Keratinocyte (primary cell): ENCODE measurements at regions not wholly inside any gene's neighbourhood (a gene's known extent, or its start where the extent isn't known, plus 50 kb on each side); places are given as distances from the start of the nearest gene placed in this dataset.

ENCODE experiments used
- DNase-seq: peaks from one replicate; pipeline ENCODE4 v3.0.0-alpha.2; 2011; ENCODE audit warnings: low read depth, missing footprints, low spot score
- FAIRE-seq: peaks from 2 replicates; lab custom pipeline; 2011; peaks lifted over from hg19 to GRCh38; lab: Jason Lieb, UNC
- H2AFZ ChIP-seq: 2 replicates; pipeline ENCODE4 v1.6.0; 2012; ENCODE audit warnings: low read length, control low read depth, inconsistent platforms; ENCODE audit not compliant: control insufficient read depth
- H3K27ac ChIP-seq: 2 replicates; pipeline ENCODE4 v1.5.1; 2011; ENCODE audit warnings: low read length; ENCODE audit not compliant: control insufficient read depth, insufficient read depth
- H3K27me3 ChIP-seq: 3 replicates; pipeline ENCODE4 v1.6.0; 2011; ENCODE audit warnings: low read length; ENCODE audit not compliant: control insufficient read depth, insufficient read depth; ENCODE audit errors: extremely low read depth
- H3K36me3 ChIP-seq, 2 experiments: 2 replicates in 1 of 2; 3 replicates in 1 of 2; pipeline ENCODE4 v1.5.1; 2011; ENCODE audit warnings: low read length in 2 of 2, mild to moderate bottlenecking in 1 of 2; ENCODE audit not compliant: control insufficient read depth in 2 of 2, insufficient read depth in 2 of 2; ENCODE audit errors: extremely low read depth in 1 of 2
- H3K4me1 ChIP-seq: 3 replicates; pipeline ENCODE4 v1.5.1; 2011; ENCODE audit warnings: low read length; ENCODE audit not compliant: control insufficient read depth, insufficient read depth; ENCODE audit errors: extremely low read depth
- H3K4me2 ChIP-seq: 3 replicates; pipeline ENCODE4 v1.6.0; 2011; ENCODE audit warnings: low read depth, low read length; ENCODE audit not compliant: control insufficient read depth, insufficient read depth; ENCODE audit errors: extremely low read depth
- H3K4me3 ChIP-seq, 3 experiments: fragments of 200-600 bp in 1 of 3; sonication (generic) in 1 of 3; 2 replicates in 2 of 3; 3 replicates in 1 of 3; pipeline ENCODE4 v1.5.1; 2011 to 2016; ENCODE audit warnings: low read length in 3 of 3, mild to moderate bottlenecking in 3 of 3, control low read depth in 2 of 3, inconsistent platforms in 1 of 3, low read depth in 1 of 3, mixed read lengths in 1 of 3, mixed run types in 1 of 3, moderate library complexity in 1 of 3; ENCODE audit not compliant: control insufficient read depth in 2 of 3, insufficient read depth in 2 of 3; ENCODE audit errors: extremely low read depth in 1 of 3
- H3K79me2 ChIP-seq: 2 replicates; pipeline ENCODE4 v1.6.0; 2012; ENCODE audit warnings: low read length; ENCODE audit not compliant: control insufficient read depth, insufficient read depth
- H3K9ac ChIP-seq: 3 replicates; pipeline ENCODE4 v1.6.0; 2011; ENCODE audit warnings: low read length; ENCODE audit not compliant: control insufficient read depth, insufficient read depth; ENCODE audit errors: extremely low read depth
- H3K9me1 ChIP-seq: 3 replicates; pipeline ENCODE4 v1.6.0; 2011; ENCODE audit warnings: low read length; ENCODE audit not compliant: control insufficient read depth, insufficient read depth; ENCODE audit errors: extremely low read depth
- H3K9me3 ChIP-seq: 2 replicates; pipeline ENCODE4 v1.5.1; 2012; ENCODE audit warnings: low read depth, low read length; ENCODE audit not compliant: control insufficient read depth
- H4K20me1 ChIP-seq: 3 replicates; pipeline ENCODE4 v1.6.0; 2011; ENCODE audit warnings: low read length; ENCODE audit not compliant: control insufficient read depth, insufficient read depth; ENCODE audit errors: extremely low read depth
- CTCF ChIP-seq, 3 experiments: IDR thresholded peaks in 1 of 3; conservative IDR thresholded peaks in 1 of 3; optimal IDR thresholded peaks in 1 of 3; 2 replicates in 2 of 3; 3 replicates in 1 of 3; pipeline versions ENCODE3 to v1.5.1; 2011; ENCODE audit warnings: low read length in 3 of 3, mild to moderate bottlenecking in 3 of 3, moderate library complexity in 2 of 3, control low read depth in 1 of 3, inconsistent platforms in 1 of 3; ENCODE audit not compliant: insufficient read depth in 2 of 3; ENCODE audit errors: extremely low read depth in 1 of 3
- EZH2 ChIP-seq: IDR thresholded peaks from one replicate; pipeline ENCODE4 v1.6.1; 2012; ENCODE audit warnings: inconsistent platforms, mild to moderate bottlenecking, low read length, moderate library complexity
- dilution Hi-C: fragments of 300-500 bp; cut with MboI; formaldehyde crosslinking; loops from one replicate; pipeline ENCODE4 v1.7.0; 2020; ENCODE audit warnings: low sequenced_read_pairs; ENCODE audit not compliant: extremely low pct_ligation_motif_present

DNA sequence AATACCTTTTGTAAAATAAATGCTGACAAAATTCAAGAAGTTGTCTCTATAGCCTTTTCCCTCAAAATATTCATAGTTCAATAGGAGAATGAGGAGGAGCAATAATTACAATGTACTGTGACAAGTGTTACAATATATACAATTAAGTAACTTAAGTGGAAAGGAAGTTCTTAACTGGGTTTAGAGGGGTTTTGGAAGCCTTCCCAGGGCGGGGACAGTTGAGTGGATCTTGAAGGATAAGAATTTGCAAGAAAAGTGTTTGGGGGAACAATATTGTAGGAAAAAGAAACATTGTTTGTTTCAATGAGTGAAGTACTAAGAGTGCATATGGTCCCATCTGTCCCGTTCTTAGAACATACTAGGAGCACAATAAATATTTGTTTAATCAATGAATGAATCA lies 165.2 kb upstream of the PLSCR5 start:
- TF ChIP-seq EZH2: no peak
- no peak for TF ChIP-seq CTCF (optimal IDR thresholded peaks at IDR 0.05 in 1 of 3, IDR thresholded peaks at IDR 0.05 in 1 of 3, conservative IDR thresholded peaks at IDR 0.05 in 1 of 3; ENCODE audit: extremely low read depth in 1 of 3, insufficient read depth in 2 of 3, low read length in 3 of 3)
- H3K79me2 ChIP-seq: no peaks in the 10 kb centered on the region
- H3K27me3 ChIP-seq: no peaks in the 10 kb centered on the region
- no peak overlapping the region for H2AFZ ChIP-seq
- no peak for DNase-seq
- H3K27ac ChIP-seq: no peak overlapping the region
- H3K9ac ChIP-seq: no peak overlapping the region
- dilution Hi-C loops: no loop called here
- no peaks in the 10 kb centered on the region for H3K9me3 ChIP-seq
- H4K20me1 ChIP-seq: no peaks in the 10 kb centered on the region
- no peak overlapping the region for H3K4me3 ChIP-seq
- no peaks in the 10 kb centered on the region for H3K4me1 ChIP-seq
- no peaks in the 10 kb centered on the region for H3K36me3 ChIP-seq
- H3K9me1 ChIP-seq: no peaks in the 10 kb centered on the region
- no peak for FAIRE-seq
- no peak overlapping the region for H3K4me2 ChIP-seq

DNA sequence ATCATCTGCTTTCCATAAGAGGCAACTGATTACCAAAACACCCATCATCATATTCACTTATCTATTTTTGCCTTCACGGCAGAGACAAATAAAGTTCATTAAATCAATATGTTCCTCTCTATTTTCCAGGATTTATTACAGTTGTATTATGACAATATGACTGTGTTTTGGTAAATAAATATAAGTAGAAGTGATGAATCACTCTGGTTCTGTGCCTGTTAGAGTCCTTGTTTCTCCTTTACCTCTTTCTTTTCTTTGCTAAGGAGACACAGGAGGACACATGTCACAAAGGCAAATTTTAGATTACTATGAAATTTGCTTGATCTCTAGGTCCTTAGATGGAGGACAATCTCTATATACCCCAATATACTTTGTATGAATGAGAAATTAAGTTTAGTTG lies 152.6 kb upstream of the PLSCR5 start:
- DNase-seq (no peak), FAIRE-seq (no peak)
- H3K9ac ChIP-seq: no peak overlapping the region
- no peaks in the 10 kb centered on the region for H3K9me3 ChIP-seq
- TF ChIP-seq EZH2 (no peak), CTCF (optimal IDR thresholded peaks at IDR 0.05 in 1 of 3, IDR thresholded peaks at IDR 0.05 in 1 of 3, conservative IDR thresholded peaks at IDR 0.05 in 1 of 3; ENCODE audit: extremely low read depth in 1 of 3, insufficient read depth in 2 of 3, low read length in 3 of 3) (no peak)
- no peaks in the 10 kb centered on the region for H4K20me1 ChIP-seq
- no peak overlapping the region for H2AFZ ChIP-seq
- dilution Hi-C loops: no loop called here
- H3K4me2 ChIP-seq: no peak overlapping the region
- H3K9me1 ChIP-seq: no peaks in the 10 kb centered on the region
- H3K4me1 ChIP-seq: no peaks in the 10 kb centered on the region
- H3K36me3 ChIP-seq: no peaks in the 10 kb centered on the region
- H3K4me3 ChIP-seq: no peak overlapping the region
- H3K27ac ChIP-seq: no peak overlapping the region
- H3K79me2 ChIP-seq: no peaks in the 10 kb centered on the region
- H3K27me3 ChIP-seq: no peaks in the 10 kb centered on the region
